Panc1 (cell line): ENCODE measurements at regions not wholly inside any gene's neighbourhood (a gene's known extent, or its start where the extent isn't known, plus 50 kb on each side); places are given as distances from the start of the nearest gene placed in this dataset.
"Not testable (repeated sequence)": the region's sequence is repeated elsewhere in the genome, so short reads cannot be mapped to it uniquely, and the experiment has no call there.

Experiments used
- POLR2AphosphoS5 ChIP-seq: IDR thresholded peaks from 2 replicates; pipeline ENCODE4 v1.6.1; 2012; ENCODE audit warnings: mild to moderate bottlenecking, low read depth, low read length, moderate library complexity
- SIN3A ChIP-seq: IDR thresholded peaks from 2 replicates; pipeline ENCODE4 v1.6.1; 2012; ENCODE audit warnings: low read depth, mild to moderate bottlenecking, low read length, moderate library complexity, borderline replicate concordance; ENCODE audit not compliant: insufficient read depth
- TF ChIP-seq, protein P1 (sequence below): fragments of 450-650 bp; IDR thresholded peaks from 2 replicates; pipeline ENCODE4 v1.5.1; 2017; ENCODE audit warnings: mild to moderate bottlenecking
- TF ChIP-seq, protein P2 (sequence below), 2 experiments: IDR thresholded peaks; 2 replicates each; pipeline ENCODE4 v1.6.1; 2011 to 2012; ENCODE audit warnings: low read depth in 2 of 2, control low read depth in 1 of 2, low read length in 1 of 2, mild to moderate bottlenecking in 1 of 2, moderate library complexity in 1 of 2; ENCODE audit not compliant: insufficient read depth in 1 of 2

DNA sequence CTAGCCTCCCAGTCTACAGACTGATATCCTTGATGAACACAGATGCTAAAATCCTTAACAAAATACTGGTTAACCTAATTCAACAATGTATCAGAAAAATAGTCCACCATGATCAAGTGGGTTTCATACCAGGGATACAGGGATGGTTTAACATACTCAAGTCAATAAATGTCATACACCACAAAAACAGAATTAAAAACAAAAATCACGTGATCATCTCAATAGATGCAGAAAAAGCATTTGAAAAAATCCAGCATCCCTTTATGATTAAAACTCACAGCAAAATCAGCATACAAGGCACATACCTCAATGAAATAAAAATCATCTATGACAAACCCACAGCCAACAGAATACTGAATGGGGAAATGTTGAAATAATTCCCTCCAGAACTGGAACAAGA lies 685.7 kb upstream of the DPPA4 start:
- TF ChIP-seq, protein P1, sequence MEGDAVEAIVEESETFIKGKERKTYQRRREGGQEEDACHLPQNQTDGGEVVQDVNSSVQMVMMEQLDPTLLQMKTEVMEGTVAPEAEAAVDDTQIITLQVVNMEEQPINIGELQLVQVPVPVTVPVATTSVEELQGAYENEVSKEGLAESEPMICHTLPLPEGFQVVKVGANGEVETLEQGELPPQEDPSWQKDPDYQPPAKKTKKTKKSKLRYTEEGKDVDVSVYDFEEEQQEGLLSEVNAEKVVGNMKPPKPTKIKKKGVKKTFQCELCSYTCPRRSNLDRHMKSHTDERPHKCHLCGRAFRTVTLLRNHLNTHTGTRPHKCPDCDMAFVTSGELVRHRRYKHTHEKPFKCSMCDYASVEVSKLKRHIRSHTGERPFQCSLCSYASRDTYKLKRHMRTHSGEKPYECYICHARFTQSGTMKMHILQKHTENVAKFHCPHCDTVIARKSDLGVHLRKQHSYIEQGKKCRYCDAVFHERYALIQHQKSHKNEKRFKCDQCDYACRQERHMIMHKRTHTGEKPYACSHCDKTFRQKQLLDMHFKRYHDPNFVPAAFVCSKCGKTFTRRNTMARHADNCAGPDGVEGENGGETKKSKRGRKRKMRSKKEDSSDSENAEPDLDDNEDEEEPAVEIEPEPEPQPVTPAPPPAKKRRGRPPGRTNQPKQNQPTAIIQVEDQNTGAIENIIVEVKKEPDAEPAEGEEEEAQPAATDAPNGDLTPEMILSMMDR, result not testable (repeated sequence)
- TF ChIP-seq POLR2AphosphoS5, SIN3A: not testable (repeated sequence)
- TF ChIP-seq, protein P2, sequence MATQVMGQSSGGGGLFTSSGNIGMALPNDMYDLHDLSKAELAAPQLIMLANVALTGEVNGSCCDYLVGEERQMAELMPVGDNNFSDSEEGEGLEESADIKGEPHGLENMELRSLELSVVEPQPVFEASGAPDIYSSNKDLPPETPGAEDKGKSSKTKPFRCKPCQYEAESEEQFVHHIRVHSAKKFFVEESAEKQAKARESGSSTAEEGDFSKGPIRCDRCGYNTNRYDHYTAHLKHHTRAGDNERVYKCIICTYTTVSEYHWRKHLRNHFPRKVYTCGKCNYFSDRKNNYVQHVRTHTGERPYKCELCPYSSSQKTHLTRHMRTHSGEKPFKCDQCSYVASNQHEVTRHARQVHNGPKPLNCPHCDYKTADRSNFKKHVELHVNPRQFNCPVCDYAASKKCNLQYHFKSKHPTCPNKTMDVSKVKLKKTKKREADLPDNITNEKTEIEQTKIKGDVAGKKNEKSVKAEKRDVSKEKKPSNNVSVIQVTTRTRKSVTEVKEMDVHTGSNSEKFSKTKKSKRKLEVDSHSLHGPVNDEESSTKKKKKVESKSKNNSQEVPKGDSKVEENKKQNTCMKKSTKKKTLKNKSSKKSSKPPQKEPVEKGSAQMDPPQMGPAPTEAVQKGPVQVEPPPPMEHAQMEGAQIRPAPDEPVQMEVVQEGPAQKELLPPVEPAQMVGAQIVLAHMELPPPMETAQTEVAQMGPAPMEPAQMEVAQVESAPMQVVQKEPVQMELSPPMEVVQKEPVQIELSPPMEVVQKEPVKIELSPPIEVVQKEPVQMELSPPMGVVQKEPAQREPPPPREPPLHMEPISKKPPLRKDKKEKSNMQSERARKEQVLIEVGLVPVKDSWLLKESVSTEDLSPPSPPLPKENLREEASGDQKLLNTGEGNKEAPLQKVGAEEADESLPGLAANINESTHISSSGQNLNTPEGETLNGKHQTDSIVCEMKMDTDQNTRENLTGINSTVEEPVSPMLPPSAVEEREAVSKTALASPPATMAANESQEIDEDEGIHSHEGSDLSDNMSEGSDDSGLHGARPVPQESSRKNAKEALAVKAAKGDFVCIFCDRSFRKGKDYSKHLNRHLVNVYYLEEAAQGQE (IDR thresholded peaks at IDR 0.05; ENCODE audit: insufficient read depth in 1 of 2, low read depth in 2 of 2, low read length in 1 of 2), result not testable (repeated sequence)
